Adrenal gland (tissue), 5 donors: ENCODE measurements at regions not wholly inside any gene's neighbourhood (a gene's known extent, or its start where the extent isn't known, plus 50 kb on each side); places are given as distances from the start of the nearest gene placed in this dataset.

Experiments
- CTCF ChIP-seq, 6 experiments: fragments of 450-650 bp in 4 of 6; fragments of 200-600 bp in 2 of 6; sonication (generic) in 1 of 6; IDR thresholded peaks; 1 replicate in 5 of 6; 2 replicates in 1 of 6; pipeline versions ENCODE4 v1.5.1 to v1.8.0; 2016 to 2021; ENCODE audit warnings: antibody characterized with exemption in 6 of 6, mild to moderate bottlenecking in 2 of 6, moderate library complexity in 1 of 6
- POLR2A ChIP-seq, 2 donors: fragments of 450-650 bp; IDR thresholded peaks; one replicate each; pipeline ENCODE4 v1.6.1; 2017; ENCODE audit warnings: antibody characterized with exemption in 2 of 2, mild to moderate bottlenecking in 2 of 2, moderate library complexity in 1 of 2
- donor health status: DM: no; HTN: no; CAD: no.

- no peak for TF ChIP-seq CTCF (IDR thresholded peaks at IDR 0.05)
- TF ChIP-seq POLR2A (IDR thresholded peaks at IDR 0.05) = no peak
These were observed 417.0 kb upstream of the SOX5 start for GRCh38 chr12:24366514-24366913.
